NCI-H774 (cell line): ENCODE measurements at regions not wholly inside any gene's neighbourhood (a gene's known extent, or its start where the extent isn't known, plus 50 kb on each side); places are given as distances from the start of the nearest gene placed in this dataset.

Source experiments
- DNase-seq: peaks from one replicate; lab custom pipeline; 2025; lab: John Stamatoyannopoulos, UW

DNA sequence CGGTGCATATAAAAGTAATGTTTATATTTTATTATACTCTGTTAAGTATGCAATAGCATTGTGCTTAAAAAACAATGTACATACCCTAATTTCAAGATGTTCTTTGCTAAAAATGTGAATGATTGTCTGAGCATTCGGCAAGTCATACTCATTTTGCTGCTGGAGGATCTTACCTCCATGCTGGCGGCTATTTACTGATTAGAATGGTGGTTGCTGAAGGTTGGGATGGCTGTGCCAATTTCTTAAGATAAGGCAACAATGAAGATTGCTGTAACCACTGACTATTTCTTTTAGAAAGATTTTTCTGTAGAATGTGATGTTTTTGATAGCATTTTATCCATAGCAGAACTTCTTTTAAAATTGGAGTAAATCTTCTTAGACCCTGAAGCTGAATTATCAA lies 932.7 kb downstream of the ZPLD1 start:
- no peak for DNase-seq

DNA sequence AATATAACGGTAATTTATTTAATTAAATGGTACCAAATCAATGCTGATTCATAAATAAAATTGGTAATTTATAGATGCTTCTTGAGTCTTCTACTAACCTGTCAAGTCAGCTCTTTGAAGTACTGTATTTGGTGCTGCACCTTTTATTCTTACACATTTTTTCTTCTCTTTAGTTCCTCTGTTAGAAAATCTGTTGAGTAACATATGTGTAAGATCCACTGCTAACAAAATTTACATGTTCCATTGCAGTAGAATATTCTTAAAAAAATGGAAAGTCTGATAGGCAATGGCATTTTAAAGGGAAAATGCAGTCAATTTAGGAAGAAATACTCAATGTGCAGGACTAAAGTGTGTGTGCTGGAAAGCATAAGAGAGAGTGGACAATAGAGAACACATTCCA lies 936.6 kb downstream of the ZPLD1 start:
- DNase-seq, result no peak

DNA sequence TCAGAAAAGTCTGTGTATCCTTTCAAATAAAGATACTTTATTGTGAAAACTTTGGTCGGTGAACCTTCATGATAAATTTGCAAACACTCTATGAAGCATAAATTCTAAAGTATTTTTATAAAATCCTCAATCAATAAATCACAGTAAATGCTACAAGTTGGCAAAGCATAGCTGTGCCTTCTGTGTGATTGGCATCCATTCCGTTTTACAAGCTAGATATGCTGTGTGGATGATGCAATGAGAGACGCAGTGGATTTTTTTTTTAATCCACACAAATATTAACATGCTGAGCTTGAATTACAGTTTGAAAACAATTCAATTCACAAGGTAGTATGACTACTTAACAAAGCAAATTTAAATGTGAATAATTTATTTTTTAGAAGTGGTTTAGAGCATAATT lies 937.2 kb downstream of the ZPLD1 start:
- no peak for DNase-seq

DNA sequence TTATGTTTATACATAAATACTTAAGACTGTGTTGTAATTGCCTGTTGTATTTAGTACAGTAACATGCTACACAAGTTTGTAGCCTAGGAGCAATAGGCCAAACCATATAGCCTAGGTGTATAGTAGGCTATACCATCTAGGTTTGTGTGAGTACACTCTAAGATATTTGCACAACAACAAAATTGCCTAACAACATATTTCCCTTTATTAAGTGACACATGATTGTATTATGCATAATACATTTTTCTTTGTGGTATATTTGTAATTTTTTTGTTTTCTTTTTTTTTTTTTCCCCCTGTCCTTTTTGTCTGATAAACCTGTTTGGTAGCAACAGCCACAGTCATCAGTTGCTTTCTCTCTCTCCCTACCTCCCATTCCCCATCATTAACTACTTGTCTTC lies 945.6 kb downstream of the ZPLD1 start:
- DNase-seq, result no peak

DNA sequence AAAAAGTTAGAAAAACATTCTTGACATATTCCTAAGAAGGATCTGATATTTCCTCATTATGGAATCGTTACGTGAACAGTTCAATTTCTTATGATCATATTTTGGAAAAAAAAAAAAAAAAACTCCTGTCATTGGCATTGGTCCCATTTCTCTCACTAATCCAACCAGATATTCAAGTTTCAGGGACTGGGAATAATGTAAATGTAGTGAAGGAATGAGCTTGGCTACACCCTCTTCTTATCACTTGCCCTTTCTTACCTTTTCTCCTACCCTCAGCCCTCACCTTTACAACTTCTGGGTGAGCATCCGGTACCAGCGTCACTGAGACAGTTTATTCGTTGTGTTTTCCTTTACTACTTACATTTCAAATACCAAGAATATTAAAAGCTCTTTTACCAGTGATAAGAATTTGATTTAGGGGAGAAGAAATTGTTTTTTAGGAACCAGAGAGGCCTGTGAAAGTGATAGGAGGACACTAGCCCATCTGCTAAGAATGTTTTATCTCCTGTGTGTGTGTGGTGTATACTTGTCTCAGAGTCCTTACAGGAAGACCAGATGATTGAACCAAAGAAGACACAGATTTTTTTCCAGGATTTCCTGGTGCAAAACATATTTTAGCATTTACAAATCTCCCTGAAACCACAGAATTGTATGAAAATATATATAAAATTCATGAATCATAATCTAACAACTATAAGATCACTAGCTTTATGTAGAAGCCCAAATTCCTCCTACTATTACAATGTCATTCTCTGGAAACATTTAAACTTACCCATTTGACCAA lies 946.7 kb downstream of the ZPLD1 start:
- no peak for DNase-seq

DNA sequence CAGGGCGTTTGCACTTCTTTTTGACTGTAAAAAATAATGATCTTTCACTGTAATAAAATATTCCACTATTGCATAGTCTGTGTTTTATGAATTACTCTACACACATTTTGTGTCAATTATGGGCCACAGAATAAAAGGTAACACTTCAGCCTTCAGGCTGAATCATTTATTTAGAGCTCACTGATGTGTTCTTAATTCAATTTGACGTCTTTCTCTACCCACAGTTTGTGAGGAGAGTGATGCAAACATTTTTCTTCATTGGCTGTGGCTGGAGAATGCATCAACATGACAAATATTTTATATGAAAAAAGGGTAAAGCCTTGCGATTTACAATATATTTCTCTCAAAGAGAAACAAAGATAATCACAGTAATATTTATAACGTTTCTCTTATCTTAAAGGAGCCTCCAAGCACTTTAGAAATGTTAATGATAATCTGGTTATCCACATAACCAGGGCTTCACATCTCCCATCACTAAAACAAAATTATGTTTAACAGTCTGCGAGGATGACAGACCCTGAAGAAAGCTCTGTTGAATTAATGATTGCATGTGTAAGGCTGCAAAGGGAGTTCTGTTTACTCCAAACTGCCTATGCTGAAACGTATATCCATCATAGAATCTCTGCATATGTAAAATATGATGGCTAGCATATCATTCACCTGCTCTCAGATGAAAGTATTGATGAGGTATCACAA lies 951.3 kb downstream of the ZPLD1 start:
- DNase-seq, result no peak

DNA sequence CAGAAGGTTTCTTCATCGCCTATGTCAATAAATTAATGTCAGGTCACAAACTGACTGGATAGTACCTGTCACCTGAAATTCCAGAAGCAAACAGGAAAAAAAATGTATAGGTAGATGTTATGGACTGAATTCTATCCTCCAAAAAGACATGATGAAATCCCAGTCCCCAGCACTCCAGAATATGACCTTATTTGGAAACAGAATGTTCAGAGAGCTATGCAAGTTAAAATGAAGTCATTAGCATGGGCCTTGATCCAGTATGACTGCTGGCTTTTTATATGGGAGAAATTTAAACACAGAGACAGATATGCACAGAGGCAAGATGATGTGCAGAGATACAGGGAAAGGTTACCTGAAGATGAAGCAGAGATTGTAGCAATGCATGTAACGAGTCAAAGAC lies 953.4 kb downstream of the ZPLD1 start:
- no peak for DNase-seq

DNA sequence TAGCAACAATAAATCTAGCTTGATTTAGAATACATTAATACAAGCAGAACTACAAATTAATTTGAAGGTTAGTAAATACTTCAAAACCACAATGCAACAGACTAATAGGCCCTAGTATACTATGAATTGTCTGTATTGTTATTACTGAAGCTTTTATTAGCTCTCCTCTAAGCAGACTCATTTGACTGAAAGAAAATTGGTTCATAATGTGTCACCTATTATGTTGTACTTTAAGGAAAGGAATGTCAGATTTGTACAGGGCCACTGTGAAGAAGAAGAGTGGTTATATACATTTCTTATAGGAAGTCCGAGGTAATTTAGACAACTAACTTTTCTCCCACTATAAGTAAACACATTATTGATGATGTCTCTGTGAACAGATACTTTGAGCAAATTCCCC lies 954.5 kb downstream of the ZPLD1 start:
- no peak for DNase-seq

DNA sequence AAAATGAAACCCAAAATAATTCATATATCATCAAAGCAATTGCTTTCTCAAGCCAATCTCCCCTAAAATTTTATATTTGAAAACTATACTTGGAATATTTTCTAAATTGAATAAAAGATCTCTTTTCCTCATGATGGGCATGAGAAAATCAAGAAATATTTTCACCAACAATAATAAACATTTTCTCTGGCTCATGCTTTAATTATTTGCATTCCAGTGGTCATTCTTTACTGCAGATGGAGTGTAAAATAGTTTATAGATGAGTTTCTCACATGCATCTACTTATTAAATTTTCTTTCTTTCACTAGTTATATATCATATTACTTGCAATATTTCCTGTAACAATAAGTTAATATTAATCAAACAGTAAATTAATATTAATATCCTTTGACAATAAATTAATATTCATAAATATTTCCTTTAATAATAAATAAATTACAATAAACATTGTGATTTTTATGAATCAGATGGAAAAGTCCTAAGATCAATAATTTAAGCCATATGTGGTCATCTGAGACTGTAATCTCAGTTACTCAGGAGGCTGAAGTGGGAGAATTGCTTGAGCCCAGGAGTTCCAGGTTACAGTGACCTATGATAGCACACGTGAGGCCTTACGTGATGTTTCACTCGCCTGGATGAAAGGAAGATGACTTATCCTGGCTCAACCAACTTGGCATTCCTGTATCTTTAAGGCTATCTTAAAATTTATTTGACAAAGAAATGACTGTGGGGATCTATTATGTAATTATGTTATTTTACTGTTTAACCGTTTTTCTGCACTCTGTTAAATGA lies 958.8 kb downstream of the ZPLD1 start:
- no peak for DNase-seq

DNA sequence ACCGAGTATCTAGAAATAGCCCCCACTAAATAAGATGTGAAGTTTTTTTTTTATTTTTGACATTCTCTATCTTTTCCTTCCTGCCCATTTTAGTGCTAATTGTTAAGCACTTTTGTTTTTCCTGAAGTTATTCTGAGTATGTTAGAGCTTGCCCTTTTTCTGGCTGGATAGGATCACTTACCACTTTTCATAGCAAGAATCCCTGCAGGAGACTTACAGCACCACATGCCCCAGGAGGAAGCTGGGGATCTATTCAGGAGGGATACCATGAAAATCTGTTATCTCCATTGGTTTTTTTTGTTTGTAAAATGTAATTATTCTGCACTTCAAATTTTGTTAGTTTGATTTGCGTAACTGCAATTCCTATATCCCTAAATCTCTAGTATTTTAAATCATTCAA lies 968.4 kb downstream of the ZPLD1 start:
- no peak for DNase-seq

DNA sequence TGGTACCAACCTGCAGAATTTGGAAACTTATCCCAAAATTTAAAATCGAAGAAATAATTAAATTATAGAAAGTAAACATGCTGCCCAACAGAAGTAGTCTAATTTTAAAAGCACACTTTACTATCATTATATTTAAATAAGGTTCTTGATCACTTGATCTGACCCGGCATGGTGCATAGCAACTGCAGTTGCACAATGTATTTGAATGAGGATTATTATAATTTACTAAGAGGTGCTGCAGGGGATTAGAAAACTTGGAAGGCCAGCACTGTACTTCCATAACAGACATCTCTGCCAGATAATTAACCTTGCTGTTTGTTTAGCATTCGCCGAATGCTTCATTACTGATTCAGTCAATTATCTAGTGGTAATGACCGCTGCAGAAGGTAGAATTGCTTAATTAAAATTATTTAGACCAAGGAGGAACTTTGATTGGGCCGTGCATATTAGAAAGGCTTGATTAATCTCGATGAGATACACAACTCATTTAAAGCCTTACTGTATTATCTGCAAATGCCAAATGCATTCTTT lies 971.6 kb downstream of the ZPLD1 start:
- no peak for DNase-seq

DNA sequence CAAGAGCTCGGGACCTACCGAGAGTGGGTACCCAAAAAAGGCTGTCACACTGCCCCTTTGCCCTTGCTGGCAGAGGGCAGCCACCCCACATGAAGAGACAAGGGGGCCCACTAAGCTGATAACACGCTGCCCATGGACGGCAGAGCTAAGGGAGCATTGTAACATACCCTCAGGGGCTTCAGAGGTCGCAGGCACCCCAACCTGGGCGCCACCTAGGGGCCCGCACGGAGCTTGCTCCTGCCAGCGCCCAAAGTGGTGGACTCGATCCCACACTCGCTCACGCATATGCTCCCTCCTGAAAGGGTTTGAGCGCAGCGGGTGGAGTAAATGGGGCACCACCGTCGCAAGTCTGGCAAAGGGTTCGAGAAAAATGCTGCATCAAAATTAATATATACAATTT lies 975.4 kb downstream of the ZPLD1 start:
- DNase-seq, result no peak

DNA sequence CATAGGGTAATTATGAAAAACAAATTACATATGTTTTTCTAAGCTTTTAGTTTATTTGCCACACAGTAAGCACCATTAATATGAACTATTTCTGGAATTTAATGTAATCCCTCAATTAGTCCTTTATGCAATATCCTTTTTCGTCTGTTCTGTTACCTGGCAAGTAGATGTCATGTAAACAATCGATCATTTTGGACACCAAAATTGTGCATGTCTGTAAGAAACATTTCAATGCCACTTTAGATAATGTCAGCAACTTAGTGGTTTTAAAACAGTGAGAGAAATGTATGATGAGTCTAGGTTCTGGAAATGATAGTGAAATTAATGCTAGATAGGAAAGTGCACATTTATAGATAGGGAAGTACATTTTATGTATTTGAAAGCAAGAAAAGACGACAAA lies 986.6 kb downstream of the ZPLD1 start:
- no peak for DNase-seq

DNA sequence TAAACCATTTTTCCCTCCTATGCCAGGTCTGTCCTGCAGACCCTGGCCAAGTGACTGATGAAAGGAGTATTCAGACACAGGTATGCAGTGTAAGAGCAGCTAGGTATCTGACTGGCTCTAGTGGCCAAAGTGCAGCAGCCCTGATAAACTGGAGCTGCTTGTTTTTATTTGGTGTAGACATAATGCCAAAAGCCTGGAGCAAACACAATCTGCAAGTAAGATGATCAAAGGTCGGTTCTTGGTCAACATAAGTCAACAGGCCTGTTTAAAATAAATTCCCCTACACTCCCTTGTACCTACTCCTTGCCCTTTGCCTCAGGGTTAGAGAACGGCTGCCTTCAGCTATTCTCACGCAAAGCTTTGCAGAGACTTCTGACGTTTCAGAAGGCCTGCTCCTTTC lies 1003.1 kb downstream of the ZPLD1 start:
- DNase-seq, result no peak

DNA sequence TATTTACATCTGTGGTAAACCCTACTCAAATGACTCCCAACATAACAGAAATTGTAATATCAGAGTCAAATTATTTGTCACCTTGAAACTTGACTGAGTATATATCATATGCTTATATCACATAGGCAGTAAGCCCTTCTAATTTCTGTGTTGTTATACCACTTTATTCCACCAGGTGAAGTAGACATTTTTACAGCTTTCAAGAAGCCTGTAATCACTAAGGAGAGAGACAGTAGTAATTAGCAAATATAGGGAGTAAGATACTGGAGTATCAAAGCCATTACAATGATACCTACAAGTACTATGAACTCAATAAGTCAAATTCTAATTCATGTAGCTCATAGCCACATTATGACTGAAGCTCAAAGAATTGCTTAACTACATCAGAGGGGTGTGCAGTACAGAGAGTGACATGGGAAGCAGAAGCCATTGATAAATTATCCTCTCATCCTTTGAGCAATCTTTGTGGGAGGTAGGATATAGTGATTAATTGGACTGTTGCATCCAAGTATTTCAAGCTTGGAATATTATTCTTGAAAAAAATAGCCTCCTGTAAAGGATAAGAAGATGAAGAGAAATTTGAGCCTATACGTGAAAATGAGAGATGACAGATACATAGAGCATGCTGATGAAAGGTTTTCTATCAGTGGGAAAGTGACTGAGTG lies 1005.9 kb downstream of the ZPLD1 start:
- no peak for DNase-seq

DNA sequence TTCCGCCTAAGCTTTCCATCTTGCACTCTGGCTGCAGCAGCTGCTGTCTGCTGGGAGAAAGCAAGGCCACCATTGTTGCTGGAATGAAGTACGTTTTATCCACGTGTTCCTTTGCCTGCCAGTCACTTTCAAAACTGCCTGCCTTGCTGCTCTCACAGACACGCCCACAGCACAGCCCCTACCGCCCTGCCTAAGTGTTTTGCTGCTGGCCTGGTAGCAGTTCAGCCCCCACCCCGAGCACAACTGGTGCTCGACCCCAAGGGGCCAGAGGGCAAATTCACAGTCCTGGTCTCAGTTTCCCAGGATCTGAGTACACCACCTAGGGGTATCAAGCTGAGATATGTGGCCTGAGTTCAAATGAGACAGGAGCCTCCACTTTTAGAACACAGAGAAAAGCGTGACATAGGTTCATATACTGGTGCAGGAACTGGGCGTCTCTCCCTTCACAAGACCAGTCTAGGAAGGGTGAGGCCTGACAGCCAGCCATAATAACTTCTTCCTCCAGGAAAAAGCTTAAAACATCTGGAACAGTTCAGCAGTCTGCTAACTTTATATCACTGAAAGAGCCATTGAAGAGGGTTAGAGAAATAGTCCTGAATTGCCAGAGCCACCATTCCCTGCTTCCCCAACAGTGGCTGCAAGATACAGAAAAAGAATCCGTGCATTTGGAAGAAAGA lies 1012.3 kb downstream of the ZPLD1 start:
- no peak for DNase-seq

DNA sequence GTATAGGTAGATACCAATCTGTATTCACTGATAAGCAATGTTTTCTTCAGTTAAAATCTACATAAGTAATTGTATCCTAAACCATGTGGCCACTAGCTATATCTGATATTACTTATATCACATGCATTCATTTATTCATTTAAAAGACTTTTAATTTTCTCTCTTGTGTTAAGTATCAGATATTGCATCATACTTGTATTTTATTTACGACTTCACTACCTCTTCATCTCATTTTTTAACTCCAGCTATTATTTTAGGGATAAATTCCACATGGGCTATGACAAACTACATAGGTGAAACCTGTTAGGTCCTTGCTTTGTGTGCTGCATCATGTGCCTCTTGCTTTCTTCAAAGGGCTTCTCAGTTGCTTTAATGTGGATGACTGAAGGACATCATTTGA lies 1018.3 kb downstream of the ZPLD1 start:
- no peak for DNase-seq

DNA sequence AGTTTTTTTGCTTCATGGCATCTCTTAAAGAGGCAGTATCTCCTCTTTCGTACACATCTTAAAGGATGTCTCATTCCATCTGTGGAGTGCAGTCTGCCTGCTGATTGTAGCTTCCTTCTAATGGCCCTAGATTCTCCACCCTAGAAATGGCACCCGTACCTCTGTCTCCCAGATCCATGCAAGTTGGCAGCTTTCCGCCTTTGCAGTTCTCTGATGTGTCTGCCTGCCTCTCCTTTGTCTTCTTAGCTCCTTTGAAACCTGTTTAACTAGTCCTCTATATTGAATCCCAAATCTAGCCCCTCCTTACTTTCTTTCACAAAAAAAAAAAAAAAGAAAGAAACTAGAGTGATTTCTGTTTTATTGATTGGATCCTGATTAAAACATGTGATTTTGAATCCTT lies 1025.0 kb downstream of the ZPLD1 start:
- no peak for DNase-seq

DNA sequence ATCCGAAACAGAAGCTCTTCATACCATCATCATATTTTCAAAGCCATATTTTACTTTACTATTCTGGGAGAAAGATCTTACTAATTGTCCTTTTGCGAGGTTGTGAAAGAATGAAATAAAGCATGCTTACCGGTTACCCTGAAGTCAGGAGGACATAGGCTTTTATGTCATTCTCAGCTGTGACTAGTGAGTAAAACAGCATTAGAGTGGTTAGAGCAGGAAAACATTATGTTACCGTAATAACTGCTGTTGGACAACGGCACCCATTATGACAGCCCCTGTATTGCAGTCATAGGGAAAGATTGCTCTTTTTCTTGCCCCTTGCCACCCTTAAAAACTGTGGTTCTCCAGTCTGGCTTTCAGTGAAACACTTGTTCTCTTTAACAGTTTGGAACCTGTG lies 1035.7 kb downstream of the ZPLD1 start:
- no peak for DNase-seq

DNA sequence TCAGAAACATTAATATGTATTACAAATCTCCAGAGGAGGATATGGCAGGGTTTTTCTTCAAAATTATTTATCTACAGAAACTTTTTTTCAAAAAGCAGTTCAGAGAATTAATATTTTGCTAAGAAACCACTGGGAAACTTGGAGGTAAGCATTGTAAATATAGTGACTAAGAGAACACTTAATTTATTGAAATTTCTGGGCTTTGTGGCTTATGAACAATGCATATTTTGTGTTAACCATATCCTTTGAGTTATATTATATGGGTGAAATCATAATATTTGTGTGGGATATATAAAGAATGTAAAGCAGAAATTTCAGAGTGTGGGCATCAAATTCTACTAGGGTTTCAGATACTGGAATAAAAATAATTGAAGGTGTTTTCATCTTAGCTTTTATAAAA lies 1059.2 kb downstream of the ZPLD1 start:
- no peak for DNase-seq

DNA sequence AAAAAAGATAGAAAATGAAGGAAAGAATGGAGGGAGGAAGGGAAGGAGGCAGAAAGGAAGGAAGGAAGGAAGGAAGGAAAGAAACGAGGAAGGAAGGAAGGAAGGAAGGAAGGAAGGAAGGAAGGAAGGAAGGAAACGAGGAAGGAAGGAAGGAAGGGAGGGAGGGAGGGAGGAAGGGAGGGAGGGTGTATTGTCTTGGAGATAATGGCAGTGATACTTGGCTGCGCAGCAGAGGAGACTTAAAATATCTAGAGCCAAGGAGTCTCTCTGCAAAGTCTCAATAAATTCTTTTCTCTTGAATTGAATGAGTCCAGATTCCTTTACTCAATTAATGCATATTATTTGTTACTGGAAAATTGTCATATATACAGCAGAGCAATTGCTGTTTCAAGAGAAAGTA lies 1059.7 kb downstream of the ZPLD1 start:
- no peak for DNase-seq

DNA sequence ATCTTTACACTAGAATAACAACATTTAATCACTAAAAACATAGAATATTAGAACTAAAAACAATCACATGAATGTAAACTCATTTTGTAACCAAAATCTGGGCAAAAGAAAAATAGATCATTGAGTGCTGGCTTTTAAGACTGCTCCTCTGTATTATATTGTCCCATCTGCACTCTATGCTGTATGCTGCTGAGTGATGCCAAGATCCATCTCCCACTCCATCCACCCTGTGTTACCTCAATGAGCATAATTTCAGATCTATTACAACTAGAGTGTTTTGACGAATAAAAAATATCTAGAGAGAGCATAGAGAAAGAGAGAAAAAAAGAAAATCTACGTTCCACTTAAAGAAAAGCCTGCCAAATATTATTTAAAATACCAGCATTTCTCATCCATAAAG lies 1060.4 kb downstream of the ZPLD1 start:
- DNase-seq, result no peak
